AG04450 (cell line): ENCODE measurements at regions not wholly inside any gene's neighbourhood (a gene's known extent, or its start where the extent isn't known, plus 50 kb on each side); places are given as distances from the start of the nearest gene placed in this dataset.

Experiments
- CTCF ChIA-PET: fragments of 300-600, 350-600 bp; formaldehyde crosslinking; extraction: SDS; loops from one replicate; lab custom pipeline; 2022; ENCODE audit warnings: antibody characterized with exemption, inconsistent platforms; lab: Charles Lee
- POLR2A ChIA-PET: fragments of 350-600 bp; formaldehyde crosslinking; extraction: SDS; loops from one replicate; lab custom pipeline; 2021; ENCODE audit warnings: antibody characterized with exemption, inconsistent platforms; lab: Yijun Ruan, JAX
- DNase-seq: peaks from one replicate; pipeline ENCODE4 v3.0.0-alpha.2; 2011; ENCODE audit warnings: low read depth, low spot score
- H3K27ac ChIP-seq: one replicate; pipeline ENCODE4 v1.5.1; 2012; ENCODE audit warnings: low read depth, low read length, control low read depth
- H3K27me3 ChIP-seq: one replicate; pipeline ENCODE4 v1.6.0; 2012; ENCODE audit warnings: low read length; ENCODE audit not compliant: control insufficient read depth, insufficient read depth
- H3K4me3 ChIP-seq: 2 replicates; pipeline ENCODE4 v1.5.1; 2011; ENCODE audit warnings: mild to moderate bottlenecking, low read depth, low read length, control low read depth
- H3K9me3 ChIP-seq: 2 replicates; pipeline ENCODE4 v1.5.1; 2012; ENCODE audit warnings: low read length; ENCODE audit not compliant: control insufficient read depth, insufficient read depth
- TF ChIP-seq, protein P1 (sequence below): IDR thresholded peaks from 2 replicates; pipeline ENCODE4 v1.5.1; 2011; ENCODE audit warnings: low read depth, low read length, control low read depth, inconsistent platforms

DNA sequence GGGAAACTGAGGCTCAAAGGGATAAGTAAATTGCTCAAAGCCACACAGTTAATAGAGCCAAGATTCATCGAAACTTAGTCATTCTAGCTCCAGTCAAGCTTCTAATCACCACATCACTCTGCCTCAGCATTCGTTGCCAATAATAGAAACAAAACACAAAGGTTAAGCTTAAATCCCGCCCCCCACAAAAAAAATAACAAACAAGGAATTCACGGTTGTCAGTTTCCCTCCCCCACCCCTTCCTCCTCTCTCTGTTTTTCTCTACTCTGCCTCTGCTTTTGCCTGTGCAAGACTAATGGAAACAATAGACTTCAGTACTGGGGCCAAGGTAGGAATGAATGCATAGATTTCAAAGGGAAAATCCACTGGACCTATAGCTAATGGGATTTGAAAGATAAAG is 70.7 kb upstream of the ZNF644 start:
- H3K9me3 ChIP-seq = no peaks in the 10 kb centered on the region; the same call in 1 of the 2 replicates
- no peak overlapping the region for H3K4me3 ChIP-seq
- TF ChIP-seq, protein P1, sequence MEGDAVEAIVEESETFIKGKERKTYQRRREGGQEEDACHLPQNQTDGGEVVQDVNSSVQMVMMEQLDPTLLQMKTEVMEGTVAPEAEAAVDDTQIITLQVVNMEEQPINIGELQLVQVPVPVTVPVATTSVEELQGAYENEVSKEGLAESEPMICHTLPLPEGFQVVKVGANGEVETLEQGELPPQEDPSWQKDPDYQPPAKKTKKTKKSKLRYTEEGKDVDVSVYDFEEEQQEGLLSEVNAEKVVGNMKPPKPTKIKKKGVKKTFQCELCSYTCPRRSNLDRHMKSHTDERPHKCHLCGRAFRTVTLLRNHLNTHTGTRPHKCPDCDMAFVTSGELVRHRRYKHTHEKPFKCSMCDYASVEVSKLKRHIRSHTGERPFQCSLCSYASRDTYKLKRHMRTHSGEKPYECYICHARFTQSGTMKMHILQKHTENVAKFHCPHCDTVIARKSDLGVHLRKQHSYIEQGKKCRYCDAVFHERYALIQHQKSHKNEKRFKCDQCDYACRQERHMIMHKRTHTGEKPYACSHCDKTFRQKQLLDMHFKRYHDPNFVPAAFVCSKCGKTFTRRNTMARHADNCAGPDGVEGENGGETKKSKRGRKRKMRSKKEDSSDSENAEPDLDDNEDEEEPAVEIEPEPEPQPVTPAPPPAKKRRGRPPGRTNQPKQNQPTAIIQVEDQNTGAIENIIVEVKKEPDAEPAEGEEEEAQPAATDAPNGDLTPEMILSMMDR = no peak
- H3K27me3 ChIP-seq = no peaks in the 10 kb centered on the region
- no peak for DNase-seq
- ChIA-PET CTCF (interaction anchor here (0.8 kb wide), 1 partner anchor 73 kb away, joined by 3 read pairs; no protein-coding TSS in a partner anchor), POLR2A (no interaction called here)
- no peak overlapping the region for H3K27ac ChIP-seq

DNA sequence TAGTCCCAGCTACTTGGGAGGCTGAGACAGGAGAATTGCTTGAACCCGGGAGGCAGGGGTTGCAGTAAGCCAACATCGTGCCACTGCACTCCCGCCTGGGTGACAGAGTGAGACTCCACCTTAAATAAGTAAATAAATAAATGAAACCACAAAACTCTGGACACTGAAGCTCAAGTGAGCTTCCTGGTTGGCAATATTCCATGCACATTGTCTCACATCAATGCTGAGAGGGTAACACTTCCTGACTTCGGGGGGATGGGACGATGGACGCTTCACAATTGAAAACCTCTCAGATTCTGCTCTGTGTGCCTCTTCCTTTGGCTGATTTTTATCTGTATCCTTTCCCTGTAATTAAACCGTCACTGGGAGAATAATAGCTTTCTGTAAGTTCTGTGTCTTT is 70.0 kb upstream of the ZNF644 start:
- TF ChIP-seq, protein P1 = no peak
- no peaks in the 10 kb centered on the region for H3K27me3 ChIP-seq
- no peak overlapping the region for H3K4me3 ChIP-seq
- ChIA-PET POLR2A (no interaction called here), CTCF (interaction anchor here (0.5 to 0.8 kb wide), 3 partner anchors 20 to 514 kb away, joined by 3 to 6 read pairs (median 3); no protein-coding TSS in a partner anchor)
- no peak overlapping the region for H3K27ac ChIP-seq
- H3K9me3 ChIP-seq = no peaks in the 10 kb centered on the region; the same call in 1 of the 2 replicates
- DNase-seq = no peak

DNA sequence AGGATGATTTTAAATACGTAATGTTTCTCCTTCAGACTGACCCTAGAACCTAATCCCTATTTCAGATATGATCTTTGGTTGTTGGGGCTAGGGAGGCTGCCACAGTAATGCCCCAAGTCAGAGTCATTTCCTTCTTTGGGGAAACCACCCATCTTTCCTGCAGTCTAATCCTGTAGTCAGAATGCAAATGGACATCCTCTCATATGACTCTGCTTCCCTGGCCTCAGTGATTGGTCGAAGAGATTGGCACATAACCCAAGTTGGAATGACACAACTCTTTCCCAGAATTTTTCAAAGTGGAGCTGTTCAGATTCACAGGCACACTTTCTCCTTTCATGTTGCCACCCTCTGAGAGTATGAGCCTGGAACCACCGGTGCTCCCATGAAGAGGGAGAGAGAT is 58.8 kb upstream of the ZNF644 start:
- Histone ChIP-seq H3K27me3 (no peaks in the 10 kb centered on the region), H3K9me3 (no peaks in the 10 kb centered on the region), H3K27ac (no peak overlapping the region), H3K4me3 (no peak overlapping the region)
- no peak for DNase-seq
- TF ChIP-seq, protein P1 = no peak
- CTCF ChIA-PET = interaction anchor here (1.0 to 1.4 kb wide), 2 partner anchors 85 to 229 kb away, joined by 3 read pairs; no protein-coding TSS in a partner anchor
- POLR2A ChIA-PET = no interaction called here

DNA sequence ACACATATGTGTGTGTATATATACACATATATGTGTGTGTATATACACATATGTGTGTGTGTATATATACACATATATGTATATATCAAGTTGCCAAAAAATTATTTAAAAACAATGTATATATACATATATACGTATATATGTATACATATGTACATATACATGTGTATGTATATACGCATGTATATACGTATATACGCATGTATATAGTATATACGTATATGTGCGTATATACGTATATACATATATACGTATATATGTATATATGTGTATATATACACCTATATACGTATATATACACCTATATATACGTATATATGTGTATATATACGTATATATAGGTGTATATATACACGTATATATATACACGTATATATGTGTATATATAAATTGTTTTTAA is 57.0 kb upstream of the ZNF644 start:
- Histone ChIP-seq H3K4me3 (no peak overlapping the region), H3K9me3 (no peaks in the 10 kb centered on the region), H3K27me3 (no peaks in the 10 kb centered on the region), H3K27ac (no peak overlapping the region)
- DNase-seq = no peak
- POLR2A ChIA-PET = no interaction called here
- CTCF ChIA-PET = no interaction called here
- TF ChIP-seq, protein P1 = no peak

DNA sequence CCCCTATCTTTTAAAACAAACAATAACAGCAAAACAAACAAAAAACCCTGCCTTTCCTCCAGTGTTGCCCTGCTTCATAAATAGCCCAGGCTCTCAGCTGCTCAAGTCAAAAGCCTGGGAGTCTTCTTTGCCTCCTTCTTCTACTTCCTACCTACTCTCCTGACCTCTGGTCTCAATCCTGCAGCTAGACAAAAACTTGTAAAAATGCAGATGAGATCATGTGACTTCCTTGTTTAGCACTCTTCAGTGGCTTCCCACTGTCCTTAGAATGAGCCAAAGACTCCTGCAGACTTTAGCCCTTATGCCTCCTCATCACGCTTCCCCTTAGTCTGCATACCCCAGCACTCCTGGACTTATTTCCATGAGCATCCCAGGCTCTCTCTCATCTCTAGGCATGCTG is 55.0 kb upstream of the ZNF644 start:
- CTCF ChIA-PET = no interaction called here

More for the DNA sequence above, 55.0 kb upstream of the ZNF644 start:
- no peak for DNase-seq
- no peaks in the 10 kb centered on the region for H3K27me3 ChIP-seq
- no peaks in the 10 kb centered on the region for H3K9me3 ChIP-seq
- H3K27ac ChIP-seq = no peak overlapping the region
- TF ChIP-seq, protein P1 = no peak
- POLR2A ChIA-PET = no interaction called here
- H3K4me3 ChIP-seq = no peak overlapping the region
